Inferior parietal cortex (tissue), 1 donor: ENCODE measurements at regions not wholly inside any gene's neighbourhood (a gene's known extent, or its start where the extent isn't known, plus 50 kb on each side); places are given as distances from the start of the nearest gene placed in this dataset.
A peak's percentile ranks its signal among the peaks of the same experiment; 100 is the strongest.
"Not testable (repeated sequence)": the region's sequence is repeated elsewhere in the genome, so short reads cannot be mapped to it uniquely, and the experiment has no call there.

Source experiments
- DNase-seq: peaks from one replicate; pipeline ENCODE4 v3.0.0-alpha.2; 2016; ENCODE audit errors: extremely low spot score

- DNase-seq = no peak
Observed at GRCh38 chr21:33121715-33122475, 52.0 kb downstream of the OLIG1 start.

GRCh38 chr21:33122507-33122906, 52.6 kb downstream of the OLIG1 start:
- no peak for DNase-seq

DNA sequence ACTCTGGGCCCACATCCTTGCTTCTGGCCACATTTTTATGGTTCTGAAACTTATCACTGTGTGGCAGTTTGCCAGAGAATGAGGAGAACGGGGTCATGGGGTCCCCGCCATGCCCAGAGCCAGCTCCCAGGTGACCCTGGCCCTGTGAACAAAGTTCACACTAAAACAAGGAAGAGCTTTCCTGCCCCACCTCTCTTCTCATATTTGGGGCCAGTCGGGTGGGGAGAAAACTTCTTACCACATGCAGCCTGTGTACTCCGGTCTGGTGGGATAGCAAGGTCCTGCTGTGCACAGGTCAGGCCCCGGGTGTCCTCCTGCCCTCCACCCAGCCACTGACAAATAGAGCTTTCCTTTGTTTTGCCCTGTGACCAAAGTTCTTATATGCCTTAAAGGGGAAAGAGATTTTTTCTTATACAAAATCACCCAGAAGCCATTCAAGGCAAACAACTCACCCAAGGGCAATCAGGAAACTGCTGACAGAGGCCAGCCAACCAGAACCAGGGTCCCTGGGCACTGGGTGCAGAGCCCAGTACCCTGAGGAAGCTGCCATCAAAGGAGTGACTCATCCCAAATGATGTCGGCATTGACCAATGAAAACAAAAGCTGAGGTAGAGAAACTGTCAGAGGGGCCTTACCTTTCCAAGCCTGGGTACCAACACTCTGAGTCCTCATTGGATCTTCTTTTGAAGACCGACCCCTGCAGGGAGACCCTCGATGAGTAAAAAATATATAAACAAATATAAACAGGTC, 53.6 kb downstream of the OLIG1 start:
- DNase-seq = no peak

DNA sequence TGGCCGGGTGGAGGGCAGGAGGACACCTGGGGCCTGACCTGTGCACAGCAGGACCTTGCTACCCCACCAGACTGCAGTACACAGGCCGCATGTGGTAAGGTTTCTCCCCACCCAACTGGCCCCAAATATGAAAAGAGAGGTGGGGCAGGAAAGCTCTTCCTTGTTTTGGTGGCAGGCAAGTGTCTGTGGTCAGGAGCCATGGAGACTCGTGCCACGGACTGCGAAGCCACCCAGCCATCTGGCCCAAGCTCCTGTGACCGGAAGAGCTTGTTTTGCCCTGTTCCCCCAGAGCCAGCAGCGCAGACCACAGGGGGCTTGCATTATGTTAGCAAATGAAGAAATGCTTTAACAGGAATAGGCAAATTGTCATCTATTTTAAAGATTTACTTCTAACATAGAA, 54.9 kb downstream of the OLIG1 start:
- no peak for DNase-seq

DNA sequence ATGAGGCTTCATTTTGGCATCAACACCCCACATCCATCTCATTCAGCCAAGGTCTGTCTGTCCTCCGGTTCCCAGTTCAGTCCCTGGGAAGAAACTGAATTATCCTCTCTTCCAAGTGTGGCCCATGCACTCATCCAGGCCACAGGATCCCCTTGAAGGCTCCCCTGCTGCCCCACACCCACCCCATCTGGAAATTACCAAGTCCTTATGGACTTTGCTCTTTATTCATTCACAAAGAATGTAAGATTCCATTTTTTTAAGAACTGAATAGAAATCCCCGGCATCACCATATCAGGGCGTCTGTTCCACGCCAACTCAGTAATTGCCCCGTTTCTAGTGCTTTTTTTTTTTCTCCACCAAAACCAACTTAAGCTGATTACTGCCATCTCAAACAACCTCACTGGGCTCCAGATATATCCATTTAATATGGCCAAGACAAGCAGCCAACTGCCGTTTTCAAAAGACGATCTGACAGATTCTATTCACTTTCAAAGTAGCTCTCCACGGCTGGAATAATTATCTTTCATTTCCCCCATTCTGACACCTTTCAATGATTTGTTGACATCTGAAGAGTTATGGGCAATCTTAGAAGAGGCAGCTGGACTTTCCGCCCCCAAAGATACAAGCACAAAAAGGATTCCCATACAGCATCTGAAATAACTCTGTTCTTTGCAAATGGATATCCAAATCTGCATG, 55.9 kb downstream of the OLIG1 start:
- no peak for DNase-seq

DNA sequence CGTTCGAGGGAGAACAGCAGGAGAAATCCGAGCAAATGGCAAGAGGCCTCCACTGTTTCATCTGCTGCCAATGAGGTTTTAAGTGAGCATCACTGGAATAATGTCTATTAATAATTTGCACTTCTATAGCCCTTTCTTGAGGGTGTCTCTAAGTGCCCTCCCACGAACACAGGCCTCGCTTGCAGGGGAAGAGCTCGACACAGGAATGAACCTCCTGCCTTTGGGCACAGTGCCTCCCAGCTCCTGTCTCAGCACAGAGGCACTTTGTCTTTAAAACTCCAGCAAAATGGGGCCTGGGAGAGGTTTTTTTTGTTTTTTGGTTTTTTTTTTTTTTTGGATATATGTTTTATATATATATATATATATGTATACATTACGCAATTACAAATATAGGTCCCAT, 56.6 kb downstream of the OLIG1 start:
- DNase-seq = no peak

GRCh38 chr21:33127154-33127867, 57.4 kb downstream of the OLIG1 start:
- peak; percentile 95 for DNase-seq

GRCh38 chr21:33127868-33128242, 57.9 kb downstream of the OLIG1 start:
- no peak for DNase-seq

DNA sequence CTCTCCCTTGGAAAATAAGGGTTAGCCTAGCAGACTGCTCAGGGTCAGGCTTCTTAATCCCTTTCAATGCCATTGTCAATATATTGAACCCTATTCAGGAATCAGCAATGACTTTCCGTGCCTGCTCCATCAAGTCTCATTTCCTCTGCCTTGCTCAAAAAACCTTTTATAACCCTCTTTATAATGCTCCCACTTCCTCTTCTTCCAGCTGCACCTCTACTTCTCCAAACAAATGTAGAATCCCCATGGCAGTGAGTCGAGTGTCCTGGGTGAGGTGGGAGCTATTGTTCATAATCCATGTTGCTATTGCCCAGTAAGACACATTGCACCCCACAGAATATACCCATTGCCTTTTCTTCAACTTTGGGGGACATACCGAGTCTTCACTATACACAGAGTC, 58.6 kb downstream of the OLIG1 start:
- no peak for DNase-seq

DNA sequence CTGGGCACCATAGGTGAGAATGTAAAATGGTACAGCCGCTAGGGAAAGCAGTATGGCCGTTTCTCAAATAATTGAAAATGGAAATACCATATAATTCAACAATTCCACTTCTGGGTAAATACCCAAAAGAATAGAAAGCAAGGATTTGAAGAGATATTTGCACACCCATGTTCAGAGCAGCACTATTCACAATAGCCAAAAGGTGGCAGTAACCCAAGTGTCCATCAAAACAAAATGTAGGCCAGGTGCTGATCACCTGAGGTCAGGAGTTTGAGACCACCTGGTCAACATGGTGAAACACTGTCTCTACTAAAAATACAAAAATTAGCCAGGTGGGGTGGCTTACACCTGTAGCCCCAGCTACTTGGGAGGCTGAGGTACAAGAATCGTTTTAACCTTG, 62.1 kb downstream of the OLIG1 start:
- no peak for DNase-seq

DNA sequence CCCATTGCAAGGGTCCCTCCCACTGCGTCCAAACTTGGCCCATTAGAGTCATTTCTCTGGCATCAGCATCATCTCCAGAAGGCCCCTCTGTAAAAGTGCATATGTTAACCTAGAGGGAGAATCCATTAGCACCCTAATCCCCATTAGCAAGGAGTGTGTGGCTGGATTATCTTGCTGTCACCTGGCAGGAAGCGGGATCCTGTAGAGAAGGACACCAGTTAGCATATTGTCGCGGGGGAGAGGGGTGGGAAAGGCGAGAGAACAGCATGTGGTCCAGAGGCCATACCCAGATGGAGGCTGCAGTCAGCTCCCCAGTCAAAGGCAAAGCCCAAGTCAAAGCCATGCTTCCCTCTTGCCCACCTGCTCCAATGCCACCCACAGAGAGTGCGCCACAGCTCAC, 64.0 kb downstream of the OLIG1 start:
- no peak for DNase-seq

DNA sequence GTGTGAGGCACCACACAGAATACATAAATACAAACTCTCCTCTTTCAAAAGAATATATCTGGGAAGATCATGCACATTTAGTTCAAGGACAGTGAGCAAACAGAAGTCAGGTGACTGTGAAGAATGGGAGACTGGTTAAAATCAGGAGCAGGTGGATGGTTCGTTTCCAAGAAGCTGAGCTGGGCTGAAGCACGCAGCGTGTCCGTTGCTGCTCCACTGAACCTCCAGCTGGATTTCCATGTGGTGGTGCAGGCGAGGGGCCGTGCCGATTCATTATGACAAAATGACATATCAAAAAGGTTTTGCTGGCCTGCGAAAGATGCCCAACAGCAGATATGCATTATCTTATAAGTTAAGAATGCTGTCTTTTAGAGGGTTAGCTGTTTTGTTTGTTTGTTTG, 66.0 kb downstream of the OLIG1 start:
- no peak for DNase-seq

DNA sequence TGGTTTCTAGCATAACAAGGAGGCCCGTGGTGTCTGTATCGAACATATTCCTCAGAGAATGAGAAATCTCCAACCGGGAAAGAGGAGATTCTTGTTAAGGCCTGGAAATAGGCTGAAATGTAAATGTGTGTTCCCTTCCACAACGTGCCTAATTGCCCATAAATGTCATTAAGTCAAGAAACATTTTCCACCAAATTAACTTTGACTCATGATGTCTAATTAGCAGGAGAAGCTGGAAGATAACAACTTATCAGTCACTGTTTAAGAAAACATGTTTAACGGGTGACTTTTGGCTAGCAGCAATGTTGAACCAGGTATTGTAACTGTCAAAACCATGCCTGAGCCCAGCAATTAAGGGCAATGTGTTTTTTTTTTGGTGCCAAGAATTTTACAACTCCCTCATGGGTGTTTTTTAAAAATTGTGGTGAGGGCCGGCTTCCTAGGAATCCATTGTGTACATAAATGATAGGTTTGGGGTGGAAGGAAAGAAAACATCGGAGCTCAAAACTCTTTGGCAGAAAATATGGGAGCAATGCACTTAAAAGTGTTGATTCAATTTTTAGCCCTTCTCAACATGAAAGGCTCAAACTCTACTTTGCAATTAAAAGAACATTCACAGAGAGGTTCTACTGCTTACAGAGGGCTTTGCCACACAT, 67.0 kb downstream of the OLIG1 start:
- DNase-seq = no peak

- DNase-seq = no peak
Observed at GRCh38 chr21:33139084-33139483, 69.1 kb downstream of the OLIG1 start.

DNA sequence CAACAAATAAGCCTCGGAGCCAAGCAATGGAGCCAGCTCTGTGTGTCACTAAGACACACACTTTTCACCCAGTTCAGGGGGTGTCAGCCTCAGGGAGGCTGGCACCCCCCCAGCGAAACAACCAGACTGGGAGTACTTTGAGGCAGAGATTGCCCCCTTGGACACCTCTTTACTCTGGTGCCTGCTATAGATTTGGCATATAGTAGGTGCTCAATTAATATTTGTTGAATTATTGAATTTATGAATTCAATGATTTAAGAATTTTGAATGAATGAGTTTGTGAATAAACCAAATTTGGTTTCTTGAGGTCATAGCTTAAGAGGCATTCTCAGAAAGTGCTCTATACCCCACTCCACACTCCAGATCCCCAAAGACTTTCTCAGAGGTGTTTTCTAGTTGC, 70.3 kb downstream of the OLIG1 start:
- no peak for DNase-seq

DNA sequence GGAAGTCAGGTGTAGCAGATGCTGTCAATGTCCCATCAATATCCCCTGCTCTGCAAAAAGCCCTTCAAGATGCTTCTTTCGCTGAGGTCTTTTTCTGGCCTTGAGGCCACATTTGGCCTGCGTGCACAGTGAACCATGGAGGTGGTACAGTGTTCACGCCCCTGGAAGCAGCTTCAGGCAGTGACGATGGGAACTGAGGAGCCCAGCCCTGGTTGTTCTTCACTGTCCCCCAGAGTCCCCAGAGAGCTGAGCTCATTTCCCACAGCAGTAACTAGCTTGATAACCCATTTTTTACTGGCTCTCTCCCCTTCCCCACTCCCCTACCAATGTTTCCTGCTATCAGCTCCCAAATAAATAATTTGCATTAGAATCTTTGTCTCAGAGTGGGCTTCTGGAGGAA, 76.5 kb downstream of the OLIG1 start:
- DNase-seq = no peak

- DNase-seq = no peak
Observed at GRCh38 chr21:33149181-33149580, 79.2 kb downstream of the OLIG1 start.

DNA sequence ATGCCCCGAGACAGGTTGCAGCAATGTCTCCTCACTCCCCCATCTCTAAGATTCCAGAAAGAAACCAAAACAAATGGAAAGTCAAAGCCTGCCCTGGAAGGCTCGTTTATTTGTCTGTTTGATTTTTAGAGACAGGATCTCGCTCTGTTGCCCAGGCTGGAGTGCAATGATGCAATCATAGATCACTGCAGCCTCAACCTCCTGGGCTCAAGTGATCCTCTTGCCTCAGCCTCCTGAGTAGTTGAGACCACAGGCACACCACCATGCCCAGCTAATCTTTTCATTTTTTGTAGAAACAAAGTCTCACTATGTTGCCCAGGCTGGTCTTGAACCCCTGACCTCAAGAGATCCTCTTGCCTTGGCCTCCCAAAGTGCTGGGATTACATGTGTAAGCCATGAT, 78.8 kb upstream of the IFNAR2 start:
- DNase-seq = not testable (repeated sequence)

DNA sequence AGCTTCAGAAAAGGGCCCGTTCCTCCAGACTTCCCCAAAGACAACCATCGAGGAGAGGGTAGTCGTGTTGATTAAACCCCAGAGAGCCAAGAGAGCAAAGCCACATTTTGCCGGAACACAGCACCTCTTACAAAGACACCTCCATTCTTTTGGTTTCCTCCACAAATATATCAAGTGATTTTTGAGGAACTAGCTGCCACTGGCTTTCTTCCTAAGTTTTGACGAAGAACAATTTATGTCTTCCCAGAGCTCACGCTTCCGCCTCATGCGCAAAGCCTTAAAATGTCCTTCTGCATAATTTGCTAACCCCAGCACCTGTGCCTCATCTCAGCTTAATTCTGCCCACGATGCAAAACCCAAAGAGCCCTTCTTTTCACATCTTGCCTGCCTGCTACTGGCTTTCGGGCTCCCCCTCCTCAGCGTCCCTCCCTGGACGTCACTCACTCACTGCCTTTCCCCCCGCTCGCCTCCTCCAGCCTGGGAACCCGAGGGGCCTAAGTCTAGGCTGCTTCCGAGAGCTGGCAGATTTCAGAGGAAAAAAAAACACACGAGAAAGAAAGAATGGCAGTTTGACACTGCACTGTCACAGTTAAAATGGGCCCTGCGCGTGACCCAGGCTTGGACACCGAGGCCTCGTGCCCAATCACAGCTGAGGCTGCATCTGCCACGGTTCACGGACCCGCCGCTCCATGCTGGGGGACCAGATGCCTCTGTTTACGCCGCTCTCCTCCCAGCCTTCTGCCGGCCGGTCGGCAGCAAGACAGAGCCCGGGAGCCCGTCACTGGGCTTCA, 77.6 kb upstream of the IFNAR2 start:
- DNase-seq = no peak

GRCh38 chr21:33152732-33153130, 77.0 kb upstream of the IFNAR2 start:
- no peak for DNase-seq

DNA sequence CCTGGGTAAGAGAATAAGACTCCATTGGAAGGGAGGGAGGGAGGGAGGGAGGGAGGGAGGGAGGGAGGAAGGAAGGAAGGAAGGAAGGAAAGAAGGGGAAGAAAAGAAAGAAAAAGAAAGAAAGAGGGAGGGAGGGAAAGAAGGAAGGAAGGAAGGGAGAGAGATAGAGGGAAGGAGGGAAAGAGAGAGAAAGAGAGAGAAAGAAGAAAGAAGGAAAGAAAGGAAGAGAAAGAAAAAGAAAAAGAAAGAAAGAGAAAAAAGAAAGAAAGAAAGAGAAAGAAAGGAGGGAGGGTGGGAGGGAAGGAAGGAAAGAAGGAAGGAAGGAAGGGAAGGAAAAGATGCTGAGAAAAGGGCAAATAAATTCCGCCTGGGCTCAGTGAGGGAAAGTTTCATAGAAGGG, 74.7 kb upstream of the IFNAR2 start:
- no peak for DNase-seq
